NCI-H128 (cell line): ENCODE measurements at regions not wholly inside any gene's neighbourhood (a gene's known extent, or its start where the extent isn't known, plus 50 kb on each side); places are given as distances from the start of the nearest gene placed in this dataset.
"Not testable (repeated sequence)": the region's sequence is repeated elsewhere in the genome, so short reads cannot be mapped to it uniquely, and the experiment has no call there.

Experiments
- DNase-seq: peaks from one replicate; lab custom pipeline; 2025; ENCODE audit not compliant: unreplicated experiment; lab: John Stamatoyannopoulos, UW

GRCh38 chrX:46367491-46367890 lies 177.7 kb downstream of the ZNF674 start:
- DNase-seq = no peak

DNA sequence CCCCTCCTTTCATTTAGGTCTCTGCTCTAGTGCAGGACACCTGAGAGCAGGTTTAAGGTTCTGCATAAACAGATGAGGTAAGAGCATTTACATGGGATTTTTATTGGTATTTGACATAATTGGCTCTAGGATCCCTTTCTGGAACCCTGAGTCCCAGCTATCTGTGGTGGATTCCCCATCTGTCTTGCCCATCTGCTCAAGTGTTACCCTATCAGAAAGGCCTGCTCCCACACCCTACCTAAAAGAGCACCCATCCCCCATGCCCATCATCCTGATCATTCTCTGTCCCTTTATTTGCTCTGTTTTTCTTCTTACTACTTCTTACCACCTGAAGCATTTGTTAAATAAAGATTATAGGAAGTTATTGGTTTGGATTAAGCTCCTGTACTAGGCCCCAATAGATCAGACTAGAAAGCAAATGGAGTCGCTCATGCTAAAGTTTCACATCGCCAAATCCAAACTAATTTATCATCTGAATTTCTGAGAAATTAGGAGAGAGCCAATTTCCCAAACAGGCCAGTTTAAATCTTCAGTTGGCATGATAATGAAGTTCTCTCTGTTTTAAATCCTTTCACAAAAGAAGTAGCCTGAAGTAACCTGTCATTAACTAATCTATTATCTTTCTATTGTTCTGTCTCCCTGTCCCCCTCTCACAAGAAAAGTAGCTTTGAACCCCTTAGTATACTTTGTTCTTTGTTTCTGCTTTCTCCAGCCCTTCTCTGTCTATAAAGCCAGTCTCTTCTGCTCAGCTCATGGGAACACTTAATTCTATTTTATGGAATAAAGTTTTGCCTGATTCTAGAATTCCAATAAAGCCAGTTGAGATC lies 178.6 kb downstream of the ZNF674 start:
- no peak for DNase-seq

- no peak for DNase-seq
These were observed 190.7 kb downstream of the ZNF674 start for GRCh38 chrX:46354481-46354880.

GRCh38 chrX:46341767-46342322 lies 203.4 kb downstream of the ZNF674 start:
- DNase-seq = no peak

DNA sequence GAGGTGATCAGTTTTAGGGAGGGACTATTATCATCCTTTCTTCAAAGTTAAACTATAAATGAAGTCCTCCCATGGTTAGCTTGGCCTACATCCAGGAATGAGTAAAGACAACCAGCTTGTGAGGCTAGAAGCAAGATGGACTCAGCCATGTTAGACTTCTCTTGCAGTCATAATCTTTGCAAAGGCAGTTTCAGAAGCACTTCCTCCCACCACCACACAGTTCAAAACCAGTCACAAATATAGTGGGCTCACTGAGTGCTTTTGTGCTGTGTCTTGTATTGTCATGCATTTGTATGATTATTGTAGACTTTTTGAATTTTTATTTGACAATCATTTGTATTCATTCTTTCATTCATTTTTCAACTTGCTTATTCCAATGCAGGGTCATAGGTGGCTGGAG lies 204.5 kb downstream of the ZNF674 start:
- no peak for DNase-seq

DNA sequence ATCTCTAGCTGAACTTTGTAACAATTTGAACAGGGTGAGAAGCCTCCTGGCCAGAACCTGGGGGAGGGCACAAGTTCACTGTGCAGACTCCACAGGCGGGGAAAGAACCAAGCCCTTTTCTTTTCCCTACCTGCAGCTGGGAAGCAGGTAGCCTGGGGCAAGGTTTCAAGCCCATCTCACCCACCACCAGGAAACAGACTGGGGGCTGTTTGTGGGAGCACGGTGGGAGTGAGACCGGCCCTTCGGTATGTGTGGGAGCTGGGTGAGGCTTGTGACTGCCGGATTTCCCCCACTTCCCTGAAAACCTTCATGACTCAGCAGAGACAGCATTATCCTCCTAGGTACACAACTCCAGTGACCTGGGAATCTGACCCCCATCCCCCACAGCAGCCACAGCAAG lies 211.7 kb downstream of the ZNF674 start:
- no peak for DNase-seq

DNA sequence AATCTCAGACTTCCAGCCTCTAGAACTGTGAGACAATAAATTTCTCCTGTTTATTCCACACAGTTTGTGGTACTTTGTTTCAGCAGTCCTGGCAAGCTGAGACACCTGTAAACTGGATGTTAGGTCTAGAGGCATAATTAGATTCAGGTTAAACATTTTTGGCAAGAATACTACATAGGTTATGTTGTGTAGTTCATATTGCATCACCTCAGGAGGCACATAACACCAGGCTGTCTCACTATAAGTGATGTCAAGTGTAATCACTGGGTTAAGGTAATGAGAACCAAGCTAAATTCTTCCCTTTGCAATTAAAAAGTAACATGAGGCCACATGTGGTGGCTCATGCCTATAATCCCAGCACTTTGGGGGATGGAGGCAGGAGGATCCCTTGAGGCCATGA lies 214.2 kb downstream of the ZNF674 start:
- DNase-seq = no peak

DNA sequence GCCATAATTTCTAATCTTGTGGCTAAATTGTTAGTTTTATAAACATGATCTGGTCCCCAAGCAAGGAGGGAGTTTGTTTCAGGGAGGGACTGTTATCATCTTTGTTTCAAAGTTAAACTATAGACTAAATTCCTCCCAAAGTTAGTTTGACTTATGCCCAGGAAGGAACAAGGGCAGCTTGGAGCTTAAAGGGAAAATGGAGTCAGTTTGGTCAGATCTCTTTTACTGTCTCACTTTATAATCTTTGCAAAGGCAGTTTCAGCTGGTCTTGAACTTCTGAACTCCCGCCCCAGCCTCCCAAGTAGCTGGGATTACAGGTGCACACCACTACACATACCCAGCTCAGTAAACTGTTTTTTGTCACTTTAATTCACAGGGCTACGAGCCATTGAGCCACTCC lies 214.7 kb downstream of the ZNF674 start:
- DNase-seq = no peak

DNA sequence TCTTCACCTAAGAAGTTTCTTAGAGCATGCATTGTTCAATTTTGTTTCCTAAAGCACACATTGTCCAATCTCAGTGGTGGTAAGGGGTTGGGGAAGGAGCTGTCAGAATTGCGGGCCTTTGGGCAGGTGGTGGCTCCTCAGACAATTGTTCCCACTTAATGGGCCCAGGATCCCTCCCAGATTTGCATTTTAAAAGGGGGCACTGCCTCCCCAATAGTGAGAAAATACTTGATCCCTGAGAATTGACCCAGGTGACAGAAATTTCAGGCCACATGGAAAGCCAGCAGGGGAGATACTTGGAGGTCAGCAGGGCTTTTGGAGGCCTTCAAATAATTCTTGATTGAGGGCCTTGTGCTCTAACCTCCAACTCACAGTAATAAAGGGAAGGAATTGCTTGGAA lies 217.1 kb downstream of the ZNF674 start:
- DNase-seq = no peak

- no peak for DNase-seq
These were observed 217.6 kb downstream of the ZNF674 start for GRCh38 chrX:46327566-46328115.

DNA sequence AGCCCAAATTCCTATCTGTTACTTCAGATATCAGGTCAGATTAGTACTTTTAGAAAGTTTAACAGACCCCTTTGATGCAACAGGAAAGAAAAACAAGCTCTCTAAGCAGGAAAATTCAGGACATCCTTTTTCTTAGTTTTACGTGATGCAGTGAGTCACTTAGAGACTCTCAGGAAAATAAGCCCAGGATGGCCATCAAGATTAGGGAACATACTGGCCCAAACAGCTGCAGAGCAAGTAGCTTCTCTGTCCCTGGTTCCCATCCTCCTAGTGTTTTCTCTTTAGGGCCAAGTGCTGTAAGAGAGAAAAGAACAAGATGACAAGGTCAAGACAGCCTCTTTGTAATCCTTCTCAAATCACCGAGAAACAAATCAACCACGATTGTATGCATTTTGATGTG lies 219.1 kb downstream of the ZNF674 start:
- DNase-seq = no peak

GRCh38 chrX:46325312-46325877 lies 219.8 kb downstream of the ZNF674 start:
- DNase-seq = no peak

- no peak for DNase-seq
These were observed 221.1 kb downstream of the ZNF674 start for GRCh38 chrX:46324166-46324565.

DNA sequence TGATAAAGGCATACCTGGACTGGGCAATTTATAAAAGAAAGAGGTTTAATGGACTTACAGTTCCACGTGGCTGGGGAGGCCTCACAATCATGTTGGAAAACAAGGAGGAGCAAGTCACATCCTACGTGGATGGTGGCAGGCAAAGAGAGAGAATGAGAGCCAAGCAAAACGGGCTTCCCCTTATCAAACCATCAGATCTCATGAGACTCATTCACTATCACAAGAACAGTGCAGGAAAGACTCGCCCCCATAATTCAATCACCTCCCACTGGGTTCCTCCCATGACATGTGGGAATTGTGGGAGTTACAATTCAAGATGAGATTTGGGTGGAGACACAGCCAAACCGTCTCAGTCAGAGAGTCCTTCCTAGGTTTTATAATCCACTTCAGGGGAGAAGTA lies 222.3 kb downstream of the ZNF674 start:
- not testable (repeated sequence) for DNase-seq

GRCh38 chrX:46321676-46322075 lies 223.5 kb downstream of the ZNF674 start:
- DNase-seq = no peak

GRCh38 chrX:46319750-46320149 lies 225.5 kb downstream of the ZNF674 start:
- no peak for DNase-seq

GRCh38 chrX:46318551-46318950 lies 226.7 kb downstream of the ZNF674 start:
- DNase-seq = no peak

DNA sequence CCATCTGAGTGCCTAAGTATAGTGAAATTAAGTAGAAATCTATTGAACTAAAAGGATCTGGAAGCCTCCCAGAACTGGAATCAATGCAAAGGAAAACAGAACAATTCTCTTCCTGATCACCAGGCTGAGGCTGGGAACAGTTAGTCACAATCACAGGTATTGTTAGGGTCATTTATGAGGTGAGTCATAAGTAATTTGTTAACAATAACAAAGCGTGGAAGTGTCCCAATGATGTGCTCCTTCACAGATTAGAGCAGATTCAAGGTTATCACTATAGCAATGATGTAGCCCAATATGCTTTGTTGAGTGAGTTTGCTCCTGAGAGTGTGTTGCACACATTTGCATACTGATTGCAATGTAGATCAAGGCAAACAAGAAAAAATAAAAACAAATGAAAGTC lies 228.1 kb downstream of the ZNF674 start:
- DNase-seq = no peak

GRCh38 chrX:46311581-46312120 lies 233.6 kb downstream of the ZNF674 start:
- DNase-seq = no peak

- no peak for DNase-seq
These were observed 234.3 kb downstream of the ZNF674 start for GRCh38 chrX:46310815-46311497.

GRCh38 chrX:46308110-46308509 lies 237.1 kb downstream of the ZNF674 start:
- no peak for DNase-seq
